ENCODE measurements at regions not wholly inside any gene's neighbourhood (a gene's known extent, or its start where the extent isn't known, plus 50 kb on each side); places are given as distances from the start of the nearest gene placed in this dataset.

DNA sequence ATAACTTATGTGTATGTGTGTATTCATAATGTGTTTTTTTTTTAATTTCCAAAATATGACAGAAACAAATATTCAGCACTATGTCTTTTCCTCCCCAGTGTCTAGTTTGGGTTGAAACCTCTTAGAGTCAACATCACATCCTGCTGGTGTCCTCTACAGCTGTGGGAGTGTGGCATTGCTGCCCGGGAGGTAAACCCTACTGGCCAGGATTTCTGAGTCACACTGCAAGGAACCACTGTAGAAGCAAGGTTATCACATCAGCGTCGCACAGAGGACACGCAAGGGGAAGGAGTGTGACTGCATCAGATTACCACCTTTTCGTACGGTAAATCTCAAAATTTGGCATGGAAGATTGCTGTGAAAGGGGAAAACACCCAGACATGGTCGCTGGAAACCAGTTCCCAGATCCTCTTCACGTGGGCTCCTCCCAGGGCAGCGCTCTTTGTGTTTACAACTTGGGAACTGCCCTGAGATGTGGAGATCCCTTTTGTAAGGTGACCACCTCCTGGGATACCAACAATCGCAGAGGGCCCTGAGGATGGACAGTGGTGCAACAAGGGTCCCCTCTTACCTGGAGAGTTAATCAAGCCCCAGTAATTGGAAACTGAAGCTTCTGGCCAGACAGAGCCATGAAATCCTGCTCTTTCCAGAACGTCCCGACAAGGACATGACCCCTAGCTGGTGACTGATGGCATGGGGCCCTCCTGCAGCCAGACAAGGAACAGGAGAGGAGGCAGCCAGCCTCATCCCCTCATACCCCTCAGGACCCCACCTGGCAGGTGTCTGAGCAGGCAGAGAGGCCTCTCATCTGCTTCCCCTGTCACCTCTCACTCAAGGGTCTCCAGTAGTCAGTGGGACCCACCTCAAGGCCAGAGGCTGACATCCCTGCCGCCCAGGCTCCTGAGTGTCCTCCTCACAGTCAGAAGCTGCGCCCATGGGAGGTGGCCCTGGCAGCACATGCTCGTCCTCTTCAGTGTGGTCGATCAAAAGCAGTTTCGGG is 194.7 kb downstream of the MED10 start:
- H4K20me1 ChIP-seq (ENCODE audit: insufficient read depth, low read length) = no peaks in the 10 kb centered on the region
- H3K9me2 ChIP-seq (replicated peaks; ENCODE audit: insufficient read depth, low read length) = no peaks in the 10 kb centered on the region
- H2AFZ ChIP-seq (ENCODE audit: low read length) = no peak overlapping the region
- H3K4me3 ChIP-seq (ENCODE audit: low read length) = no peak overlapping the region
- no peak overlapping the region for H3K27ac ChIP-seq (ENCODE audit: low read length)
- DNase-seq = no peak
- no peaks in the 10 kb centered on the region for H3K36me3 ChIP-seq (replicated peaks; ENCODE audit: insufficient read depth, low read length)
- no peak overlapping the region for H3K4me2 ChIP-seq (ENCODE audit: low read depth, low read length)
- H3K27me3 ChIP-seq (replicated peaks; ENCODE audit: insufficient read depth, low read length) = no peaks in the 10 kb centered on the region
- no peaks in the 10 kb centered on the region for H3F3A ChIP-seq (ENCODE audit: insufficient read depth, low read length)
- TF ChIP-seq EZH2phosphoT487 (IDR thresholded peaks at IDR 0.05; ENCODE audit: low read length) (no peak), EZH2 (optimal IDR thresholded peaks at IDR 0.05; ENCODE audit: low read depth, low read length) (no peak)
- TF ChIP-seq, protein P1, sequence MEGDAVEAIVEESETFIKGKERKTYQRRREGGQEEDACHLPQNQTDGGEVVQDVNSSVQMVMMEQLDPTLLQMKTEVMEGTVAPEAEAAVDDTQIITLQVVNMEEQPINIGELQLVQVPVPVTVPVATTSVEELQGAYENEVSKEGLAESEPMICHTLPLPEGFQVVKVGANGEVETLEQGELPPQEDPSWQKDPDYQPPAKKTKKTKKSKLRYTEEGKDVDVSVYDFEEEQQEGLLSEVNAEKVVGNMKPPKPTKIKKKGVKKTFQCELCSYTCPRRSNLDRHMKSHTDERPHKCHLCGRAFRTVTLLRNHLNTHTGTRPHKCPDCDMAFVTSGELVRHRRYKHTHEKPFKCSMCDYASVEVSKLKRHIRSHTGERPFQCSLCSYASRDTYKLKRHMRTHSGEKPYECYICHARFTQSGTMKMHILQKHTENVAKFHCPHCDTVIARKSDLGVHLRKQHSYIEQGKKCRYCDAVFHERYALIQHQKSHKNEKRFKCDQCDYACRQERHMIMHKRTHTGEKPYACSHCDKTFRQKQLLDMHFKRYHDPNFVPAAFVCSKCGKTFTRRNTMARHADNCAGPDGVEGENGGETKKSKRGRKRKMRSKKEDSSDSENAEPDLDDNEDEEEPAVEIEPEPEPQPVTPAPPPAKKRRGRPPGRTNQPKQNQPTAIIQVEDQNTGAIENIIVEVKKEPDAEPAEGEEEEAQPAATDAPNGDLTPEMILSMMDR (IDR thresholded peaks at IDR 0.05; ENCODE audit: low read length) = no peak
- no peaks in the 10 kb centered on the region for H3K9me3 ChIP-seq (replicated peaks; ENCODE audit: insufficient read depth, low read length)
- 0 out of 2 replicates have a peak, but pooled peaks cover 4% of the 10 kb centered on the region for H3K4me1 ChIP-seq (ENCODE audit: low read length)
- H3K79me2 ChIP-seq (ENCODE audit: low read length) = no peaks in the 10 kb centered on the region
- no peak overlapping the region for H3K9ac ChIP-seq (ENCODE audit: low read length)

DNA sequence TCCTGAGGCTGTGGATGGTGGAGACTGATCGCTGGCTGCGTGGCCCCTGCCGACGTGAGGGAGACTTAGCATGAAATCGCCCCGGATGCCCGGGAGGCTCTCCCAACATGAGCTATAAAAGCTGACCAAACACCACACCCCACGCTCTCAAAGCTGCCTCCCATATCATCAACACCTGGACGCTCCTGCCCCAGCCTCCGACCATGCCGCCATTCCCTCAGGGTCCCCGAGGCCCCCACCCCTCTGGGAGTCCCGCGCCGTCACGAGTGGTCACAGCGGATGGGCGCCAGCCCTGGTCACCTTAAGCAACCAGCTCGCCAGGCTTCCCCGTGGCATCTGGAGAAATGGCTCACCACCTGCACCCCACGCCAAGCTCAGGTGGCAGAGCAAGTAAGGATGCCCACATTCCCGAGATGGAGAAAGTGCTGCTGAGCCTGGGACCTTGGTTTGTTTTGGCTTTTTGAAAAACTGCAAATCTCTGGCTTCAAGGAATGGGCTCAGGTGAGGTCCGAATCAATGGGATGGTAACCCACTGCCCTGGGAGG is 196.0 kb downstream of the MED10 start:
- Histone ChIP-seq H3K4me1 (ENCODE audit: low read length) (0 out of 2 replicates have a peak, but pooled peaks cover 4% of the 10 kb centered on the region), H2AFZ (ENCODE audit: low read length) (no peak overlapping the region), H3K27ac (ENCODE audit: low read length) (no peak overlapping the region), H3K4me2 (ENCODE audit: low read depth, low read length) (no peak overlapping the region), H3K36me3 (replicated peaks; ENCODE audit: insufficient read depth, low read length) (no peaks in the 10 kb centered on the region), H3K4me3 (ENCODE audit: low read length) (no peak overlapping the region), H3K79me2 (ENCODE audit: low read length) (no peaks in the 10 kb centered on the region), H3K9me2 (replicated peaks; ENCODE audit: insufficient read depth, low read length) (no peaks in the 10 kb centered on the region), H3F3A (ENCODE audit: insufficient read depth, low read length) (no peaks in the 10 kb centered on the region), H4K20me1 (ENCODE audit: insufficient read depth, low read length) (no peaks in the 10 kb centered on the region), H3K27me3 (replicated peaks; ENCODE audit: insufficient read depth, low read length) (no peaks in the 10 kb centered on the region), H3K9ac (ENCODE audit: low read length) (no peak overlapping the region), H3K9me3 (replicated peaks; ENCODE audit: insufficient read depth, low read length) (no peaks in the 10 kb centered on the region)
- TF ChIP-seq, protein P1 (IDR thresholded peaks at IDR 0.05; ENCODE audit: low read length) = no peak
- no peak for TF ChIP-seq EZH2phosphoT487 (IDR thresholded peaks at IDR 0.05; ENCODE audit: low read length)
- DNase-seq = no peak

DNA sequence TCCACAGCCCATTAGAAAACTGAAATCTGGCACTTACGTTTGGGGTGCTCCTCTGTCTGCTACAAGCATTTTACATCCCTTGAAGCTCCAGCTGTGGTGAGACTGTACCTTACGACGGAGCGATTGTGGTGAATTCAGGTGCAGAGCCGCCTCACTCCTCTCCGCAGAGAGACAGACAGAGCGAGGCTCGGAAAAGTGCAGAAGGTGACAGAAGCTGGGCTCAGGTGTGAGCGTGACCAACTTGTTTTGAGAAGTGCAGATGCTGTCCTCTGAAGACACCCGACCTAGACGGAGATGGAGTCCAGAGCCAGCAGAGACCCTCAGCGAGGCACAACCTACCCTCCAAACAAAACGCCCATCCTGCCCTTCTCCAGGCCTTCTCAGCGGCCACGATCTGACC is 196.5 kb downstream of the MED10 start:
- no peaks in the 10 kb centered on the region for H3K9me2 ChIP-seq (replicated peaks; ENCODE audit: insufficient read depth, low read length)
- H3K27ac ChIP-seq (ENCODE audit: low read length) = no peak overlapping the region
- 0 out of 2 replicates have a peak, but pooled peaks cover 4% of the 10 kb centered on the region for H3K4me1 ChIP-seq (ENCODE audit: low read length)
- H3K79me2 ChIP-seq (ENCODE audit: low read length) = no peaks in the 10 kb centered on the region
- no peak overlapping the region for H3K4me2 ChIP-seq (ENCODE audit: low read depth, low read length)
- no peak for DNase-seq
- TF ChIP-seq, protein P1 (IDR thresholded peaks at IDR 0.05; ENCODE audit: low read length) = no peak
- no peak for TF ChIP-seq EZH2 (optimal IDR thresholded peaks at IDR 0.05; ENCODE audit: low read depth, low read length)
- no peak for TF ChIP-seq EZH2phosphoT487 (IDR thresholded peaks at IDR 0.05; ENCODE audit: low read length)
- H3K9me3 ChIP-seq (replicated peaks; ENCODE audit: insufficient read depth, low read length) = no peaks in the 10 kb centered on the region
- H3F3A ChIP-seq (ENCODE audit: insufficient read depth, low read length) = no peaks in the 10 kb centered on the region
- H3K9ac ChIP-seq (ENCODE audit: low read length) = no peak overlapping the region
- no peaks in the 10 kb centered on the region for H3K27me3 ChIP-seq (replicated peaks; ENCODE audit: insufficient read depth, low read length)
- H2AFZ ChIP-seq (ENCODE audit: low read length) = no peak overlapping the region
- H4K20me1 ChIP-seq (ENCODE audit: insufficient read depth, low read length) = no peaks in the 10 kb centered on the region
- H3K4me3 ChIP-seq (ENCODE audit: low read length) = no peak overlapping the region
- H3K36me3 ChIP-seq (replicated peaks; ENCODE audit: insufficient read depth, low read length) = no peaks in the 10 kb centered on the region

Data from MM.1S (cell line).